HG02840 (cell line): ENCODE measurements at regions not wholly inside any gene's neighbourhood (a gene's known extent, or its start where the extent isn't known, plus 50 kb on each side); places are given as distances from the start of the nearest gene placed in this dataset.

Source experiments
- ATAC-seq: cut with Tn5 transposase; IDR thresholded peaks from one replicate; pipeline ENCODE4 v1.9.1; 2021; ENCODE audit warnings: mild to moderate bottlenecking, moderate library complexity, moderate number of reproducible peaks; ENCODE audit not compliant: unreplicated experiment, low FRiP score

DNA sequence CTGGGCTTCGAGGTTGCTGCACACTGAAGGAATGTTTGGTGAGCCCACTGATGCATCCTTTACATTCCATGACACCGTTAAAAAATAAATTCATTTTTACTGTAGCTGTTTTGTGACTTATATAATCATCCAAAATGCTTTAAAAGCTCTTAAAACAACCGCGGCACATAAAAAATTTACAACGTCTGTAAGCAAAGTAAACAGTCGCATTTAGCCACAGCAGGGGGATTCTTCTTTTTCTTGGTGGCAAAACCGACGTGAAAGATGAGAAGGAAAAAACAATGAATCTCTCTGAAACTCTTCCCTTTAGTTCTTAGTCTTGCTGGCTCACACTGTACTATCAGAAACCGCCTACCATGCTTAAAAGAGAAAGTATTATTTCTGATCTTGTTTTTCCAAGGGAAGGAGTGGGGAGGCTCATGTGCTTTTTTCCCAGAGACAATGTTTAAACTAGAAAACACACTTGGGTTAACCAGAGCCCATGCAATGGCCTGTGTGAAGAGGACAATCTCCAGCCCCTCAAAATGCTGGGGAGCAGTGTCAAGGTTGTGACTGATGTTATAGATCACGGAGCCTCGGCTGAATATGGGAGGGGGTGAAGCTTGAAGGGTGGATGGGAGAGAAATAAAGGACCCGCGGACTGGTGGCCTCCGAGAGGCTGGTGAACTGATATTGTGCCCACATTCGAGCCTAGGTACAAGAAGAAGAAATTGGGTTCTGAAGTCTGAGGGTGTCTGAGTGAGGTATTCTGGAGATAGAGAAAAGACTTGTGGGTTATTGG is 91.1 kb downstream of the IRF8 start:
- no peak for ATAC-seq

DNA sequence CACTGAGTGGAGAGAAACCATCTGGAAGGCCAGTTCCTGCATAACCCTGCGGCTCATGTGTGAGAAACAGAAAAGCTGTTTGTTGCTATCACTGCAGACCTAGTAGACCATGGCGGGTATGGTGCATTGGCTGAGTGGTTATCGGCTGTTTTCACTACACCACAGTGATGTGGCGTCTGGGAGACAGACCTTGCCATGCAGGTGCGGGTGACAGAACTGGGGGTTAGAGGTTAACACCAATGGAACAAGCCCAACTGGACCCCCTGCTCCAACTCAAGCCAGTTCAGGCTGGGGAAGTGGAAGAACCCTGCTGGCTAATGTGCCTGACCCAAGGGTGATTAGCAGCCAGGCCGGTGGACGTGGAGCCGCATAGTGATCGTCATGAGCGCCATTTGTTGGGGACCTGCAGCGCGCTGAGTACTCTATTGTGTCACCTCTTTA is 91.9 kb downstream of the IRF8 start:
- ATAC-seq = no peak

DNA sequence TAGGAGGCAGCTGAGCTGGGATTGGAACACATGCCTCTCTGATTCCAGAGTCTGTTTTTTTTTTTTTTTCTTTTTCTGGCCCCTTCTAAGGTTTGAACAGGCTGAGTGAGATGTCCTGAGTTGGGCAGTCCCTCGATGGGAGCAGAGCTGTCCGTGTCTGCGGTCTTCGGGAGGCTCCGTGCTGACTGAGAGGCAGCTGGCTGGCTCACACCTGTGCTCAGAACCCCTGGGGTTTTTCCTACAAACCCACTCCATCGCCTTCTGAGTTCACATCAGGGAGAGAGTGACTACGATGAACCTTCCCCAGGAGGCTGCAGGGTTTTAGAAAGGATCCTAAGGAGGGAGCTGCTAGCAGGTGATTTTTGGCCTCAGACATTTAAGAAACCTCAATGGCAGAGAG is 92.5 kb downstream of the IRF8 start:
- no peak for ATAC-seq

DNA sequence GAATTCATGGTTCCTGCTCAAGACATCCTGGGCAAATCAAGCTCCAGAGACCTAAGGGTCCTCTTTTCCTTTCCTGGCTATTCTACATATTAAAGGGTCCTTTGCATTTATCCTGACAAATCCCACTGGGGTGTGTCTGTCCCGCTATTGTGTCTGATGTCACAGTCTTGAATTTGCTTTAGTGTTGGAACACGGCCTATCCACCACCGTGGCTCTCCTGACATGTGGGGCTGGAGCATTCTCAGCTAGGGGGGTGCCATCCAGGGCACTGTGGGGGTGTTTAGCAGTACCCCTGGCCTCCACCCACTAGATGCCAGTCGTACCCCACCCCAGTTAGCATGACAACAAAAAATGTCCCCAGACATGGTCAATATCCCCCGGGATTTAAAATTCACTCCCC is 92.9 kb downstream of the IRF8 start:
- no peak for ATAC-seq

DNA sequence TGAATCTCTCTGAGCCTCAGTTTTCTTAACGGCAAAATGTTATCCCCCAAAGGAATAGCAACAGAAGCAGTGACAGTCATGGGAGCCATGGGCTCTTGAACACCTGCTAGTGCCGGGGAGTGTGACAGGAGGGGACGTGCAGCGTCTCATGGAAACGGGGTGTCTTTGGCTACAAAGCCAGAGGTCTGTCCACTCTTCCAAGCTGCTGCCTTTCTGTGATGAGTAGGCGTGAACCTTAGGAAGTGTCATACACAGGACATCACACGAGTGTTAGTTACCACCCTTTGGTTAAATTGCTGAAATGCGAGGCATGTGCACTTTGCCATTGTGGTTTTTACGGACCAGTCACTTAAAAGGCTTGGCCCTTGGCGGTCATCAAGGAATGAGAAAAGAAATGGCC is 93.4 kb downstream of the IRF8 start:
- ATAC-seq = no peak

DNA sequence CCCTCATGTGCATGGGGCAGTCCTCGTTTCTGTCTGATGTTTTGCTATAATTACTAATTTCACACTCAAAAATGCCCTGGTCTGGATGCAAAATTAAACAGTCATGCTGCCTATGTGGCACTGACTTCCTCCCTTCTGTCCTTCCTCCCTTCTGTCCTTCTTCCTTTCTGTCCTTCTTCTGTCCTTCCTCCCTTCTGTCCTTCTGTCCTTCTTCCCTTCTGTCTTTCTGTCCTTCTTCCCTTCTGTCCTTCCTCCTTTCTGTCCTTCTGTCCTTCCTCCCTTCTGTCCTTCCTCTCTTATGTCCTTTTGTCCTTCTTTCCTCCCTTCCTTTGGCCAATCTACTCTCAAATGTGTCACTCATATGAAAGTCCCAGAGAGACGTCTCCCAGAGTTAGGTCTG is 93.8 kb downstream of the IRF8 start:
- ATAC-seq = no peak

DNA sequence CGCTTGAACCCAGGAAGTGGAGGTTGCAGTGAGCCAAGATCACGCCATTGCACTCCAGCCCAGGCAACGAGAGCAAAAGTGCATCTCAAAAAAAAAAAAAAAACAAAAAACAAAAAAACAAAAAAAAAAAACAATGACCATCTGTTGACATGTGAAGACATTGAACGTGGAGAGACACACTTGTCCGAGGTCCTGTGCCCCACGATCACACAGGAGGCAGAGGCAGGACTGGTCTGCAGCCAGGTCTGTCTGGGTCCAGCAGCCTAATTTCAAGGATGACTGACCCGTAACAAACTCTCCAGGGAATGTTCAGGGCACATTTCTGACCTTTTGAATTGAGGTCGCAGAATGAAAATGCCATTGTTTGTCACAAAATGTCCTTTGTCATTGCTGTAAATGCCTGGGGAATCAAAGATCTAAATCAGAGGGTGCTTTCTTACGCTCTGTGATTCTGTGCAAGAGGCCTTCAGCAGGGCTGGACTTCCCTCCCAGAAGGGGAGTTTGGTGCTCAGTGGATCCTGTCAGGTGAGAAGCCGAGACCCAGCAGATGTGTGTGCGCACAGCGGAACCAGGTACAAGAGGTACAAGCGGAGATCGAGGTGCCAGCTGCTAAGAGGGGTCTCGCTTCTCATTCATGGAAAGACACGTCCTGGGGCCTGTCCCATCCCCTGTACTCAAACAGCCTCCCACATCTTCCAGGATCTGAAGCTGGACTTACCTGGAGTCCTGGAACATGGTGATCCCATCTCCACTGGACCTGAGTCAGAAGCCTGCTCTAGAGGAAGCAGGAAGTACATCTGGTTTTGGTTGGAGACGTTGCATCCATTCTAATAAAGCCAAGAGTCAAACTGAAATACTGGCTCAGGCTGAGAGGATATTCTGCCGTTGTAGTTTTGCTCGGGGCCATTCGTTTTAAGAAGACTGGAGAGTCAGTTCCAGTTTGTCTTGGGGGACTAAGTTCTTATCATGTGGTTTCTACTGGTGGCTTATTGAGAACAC is 95.8 kb downstream of the IRF8 start:
- no peak for ATAC-seq

GRCh38 chr16:85995541-85996423 is 96.8 kb downstream of the IRF8 start:
- no peak for ATAC-seq

GRCh38 chr16:85996843-85997242 is 97.9 kb downstream of the IRF8 start:
- ATAC-seq = no peak

- no peak for ATAC-seq
Measured at GRCh38 chr16:85998171-85998867, 99.4 kb downstream of the IRF8 start.

DNA sequence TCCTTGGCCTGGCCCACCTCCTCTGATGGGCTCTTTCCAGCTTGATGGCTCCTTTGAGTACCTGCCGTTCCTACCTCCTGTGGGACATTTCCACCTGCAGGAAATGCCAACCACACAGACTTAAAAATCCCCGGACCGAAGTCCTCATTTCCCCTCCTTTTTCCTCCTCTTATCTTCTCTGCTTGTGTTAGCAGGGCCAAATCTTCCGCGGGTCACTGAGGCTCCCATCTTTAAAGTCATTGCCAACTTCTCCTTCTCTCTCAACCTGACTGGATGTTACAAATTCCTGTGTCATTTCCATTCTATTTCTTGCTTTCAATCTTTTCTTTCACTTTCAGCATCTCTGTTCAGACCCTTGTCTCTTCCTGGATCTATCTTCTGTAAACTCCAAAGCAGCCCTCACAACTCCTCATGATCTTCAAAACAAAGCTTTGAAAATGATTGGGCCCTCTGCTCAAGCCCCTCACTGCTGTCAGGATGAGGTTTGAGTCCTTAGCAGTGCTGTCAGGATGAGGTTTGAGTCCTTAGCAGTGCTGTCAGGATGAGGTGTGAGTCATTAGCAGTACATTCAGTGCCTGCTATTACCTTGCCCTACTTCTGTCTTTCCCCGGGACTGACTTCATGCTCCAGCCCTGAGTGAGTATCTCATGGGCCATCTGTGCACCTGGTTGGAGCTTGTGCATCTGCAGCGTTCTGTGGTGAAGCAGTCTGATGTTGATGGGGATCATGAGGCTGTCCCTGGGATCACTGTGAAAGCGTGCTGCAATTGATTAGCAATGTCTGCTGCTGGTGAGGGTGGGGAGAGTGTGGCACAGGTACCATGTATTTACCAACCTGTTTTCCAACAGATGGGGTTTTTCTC is 100.1 kb downstream of the IRF8 start:
- no peak for ATAC-seq

DNA sequence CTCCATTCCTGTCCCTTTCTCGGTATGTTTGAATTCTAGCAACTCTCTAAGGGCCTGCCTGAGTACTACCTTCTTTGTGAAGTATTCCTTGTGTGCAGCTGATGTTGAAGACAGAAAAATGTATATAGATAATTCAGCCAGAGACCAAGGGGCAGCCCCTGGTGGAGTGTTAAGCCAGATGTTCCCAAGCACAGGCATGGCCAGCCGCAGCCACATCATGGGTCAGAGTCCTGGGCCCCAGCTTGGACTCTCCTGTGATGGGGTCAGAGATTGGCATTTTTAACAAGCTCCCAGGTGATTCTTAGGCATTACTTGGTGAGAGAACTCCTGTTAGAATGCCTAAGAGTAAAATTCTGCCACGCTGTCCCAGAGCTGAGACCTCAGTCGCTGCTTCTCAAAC is 100.8 kb downstream of the IRF8 start:
- no peak for ATAC-seq

DNA sequence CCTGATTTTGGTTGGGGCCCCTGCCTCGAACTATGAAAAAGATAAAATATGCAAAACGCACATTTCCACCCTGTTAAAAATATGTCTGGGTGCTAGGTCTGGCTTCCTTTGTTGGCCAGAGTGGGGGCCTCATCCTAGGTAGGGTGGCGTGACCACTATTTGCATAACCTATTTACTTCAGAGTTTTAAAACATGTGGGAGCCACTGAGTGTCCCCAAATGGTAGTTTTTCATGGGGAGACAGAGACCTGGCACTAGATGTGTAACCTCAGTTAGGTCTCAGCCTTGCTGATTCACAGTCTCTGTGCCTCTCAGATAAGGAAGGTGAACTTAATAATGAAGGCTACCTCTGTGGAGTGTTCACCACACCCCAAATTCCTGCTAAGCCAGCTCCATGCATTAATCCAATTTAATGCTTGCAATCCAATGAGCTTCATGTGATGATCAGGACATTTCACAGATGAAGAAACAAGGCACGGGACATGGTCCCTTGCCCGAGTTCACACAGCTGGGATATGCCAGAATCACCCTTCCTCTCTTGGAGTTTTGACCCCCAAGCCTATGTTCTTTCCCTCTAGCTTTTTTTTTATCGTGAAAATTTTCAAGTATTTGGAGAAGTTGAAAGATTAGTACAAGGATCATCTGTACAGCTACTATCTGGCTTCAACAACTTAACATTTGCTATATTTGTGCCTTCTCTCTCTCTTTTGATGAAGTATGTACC is 103.4 kb downstream of the IRF8 start:
- ATAC-seq = peak; percentile 69

GRCh38 chr16:86007524-86007923 is 108.6 kb downstream of the IRF8 start:
- no peak for ATAC-seq

DNA sequence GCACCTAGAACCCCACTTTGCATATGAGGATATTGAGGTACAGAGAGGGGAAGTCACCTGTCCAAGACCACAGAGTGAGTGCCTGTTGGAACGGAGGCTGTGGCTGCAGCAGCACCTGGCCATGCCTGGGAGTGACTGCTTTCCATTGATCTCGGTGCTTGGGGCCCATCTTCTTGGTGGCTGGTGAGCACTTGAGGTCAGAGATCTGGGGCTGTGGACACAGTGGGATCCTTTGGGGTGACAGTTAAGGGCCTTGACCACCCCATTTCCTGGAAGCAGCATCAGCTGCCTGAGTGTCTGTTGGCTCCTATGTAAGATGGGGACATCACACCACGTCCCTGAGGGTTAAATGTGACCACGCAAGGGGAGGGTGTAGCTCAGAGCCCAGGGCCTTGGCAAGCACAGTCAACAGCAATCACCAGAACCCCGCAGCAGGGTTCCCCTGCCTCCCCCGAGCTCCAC is 111.7 kb downstream of the IRF8 start:
- no peak for ATAC-seq

DNA sequence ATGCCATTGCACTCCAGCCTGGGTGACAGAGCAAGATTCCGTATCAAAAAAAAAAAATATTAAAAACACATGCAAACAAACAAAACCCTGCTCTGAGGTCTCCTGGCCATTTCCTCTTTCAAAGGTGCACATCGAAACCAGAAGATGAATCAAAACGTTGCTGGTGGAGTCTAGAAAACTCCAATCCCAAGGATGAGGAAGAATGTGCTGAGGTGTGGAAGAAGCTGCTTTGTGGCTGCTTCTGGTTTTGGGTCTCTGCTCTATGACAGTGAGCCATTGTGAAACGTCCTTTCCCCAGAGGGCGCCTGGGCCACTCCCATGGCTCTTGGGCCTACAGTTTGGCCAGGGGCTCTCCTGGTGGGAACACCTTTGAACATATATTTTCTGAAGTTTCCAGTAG is 112.6 kb downstream of the IRF8 start:
- ATAC-seq = no peak

DNA sequence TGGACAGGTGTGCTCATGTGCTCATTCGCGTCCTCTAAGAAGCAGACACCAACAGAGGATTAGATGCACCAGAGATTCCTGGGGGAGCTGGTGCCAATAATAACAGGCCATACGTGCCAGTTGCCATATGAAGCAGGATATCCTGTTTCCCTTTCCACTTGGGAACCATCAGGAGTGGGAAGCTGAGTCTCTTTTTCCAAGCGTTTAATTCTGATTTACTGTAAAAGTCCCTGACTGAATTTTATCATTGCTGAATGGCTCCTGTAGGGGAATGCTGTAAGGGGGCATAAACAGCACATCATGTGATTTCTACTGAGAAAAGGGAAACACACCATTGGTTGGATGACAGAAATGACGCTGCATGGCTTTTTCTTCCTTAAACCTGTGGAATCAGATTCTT is 113.3 kb downstream of the IRF8 start:
- ATAC-seq = no peak

DNA sequence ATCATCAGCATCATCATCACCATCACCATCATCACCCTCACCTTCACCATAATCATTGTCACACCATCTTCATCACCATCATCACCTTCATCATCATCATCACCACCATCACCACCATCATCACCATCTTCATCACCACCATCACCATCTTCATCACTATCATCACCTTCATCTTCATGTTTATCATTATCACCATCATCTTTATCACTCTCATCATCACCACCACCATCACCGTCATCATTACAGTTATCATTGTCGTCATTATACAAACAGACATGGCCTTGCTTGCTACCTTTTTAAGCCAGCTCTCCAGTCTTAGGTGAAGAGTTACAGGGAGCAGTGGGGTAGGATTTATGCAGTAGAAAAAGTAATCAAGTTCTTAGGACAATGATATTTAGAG is 114.9 kb downstream of the IRF8 start:
- no peak for ATAC-seq
